ENCODE measurements at regions not wholly inside any gene's neighbourhood (a gene's known extent, or its start where the extent isn't known, plus 50 kb on each side); places are given as distances from the start of the nearest gene placed in this dataset.

DNA sequence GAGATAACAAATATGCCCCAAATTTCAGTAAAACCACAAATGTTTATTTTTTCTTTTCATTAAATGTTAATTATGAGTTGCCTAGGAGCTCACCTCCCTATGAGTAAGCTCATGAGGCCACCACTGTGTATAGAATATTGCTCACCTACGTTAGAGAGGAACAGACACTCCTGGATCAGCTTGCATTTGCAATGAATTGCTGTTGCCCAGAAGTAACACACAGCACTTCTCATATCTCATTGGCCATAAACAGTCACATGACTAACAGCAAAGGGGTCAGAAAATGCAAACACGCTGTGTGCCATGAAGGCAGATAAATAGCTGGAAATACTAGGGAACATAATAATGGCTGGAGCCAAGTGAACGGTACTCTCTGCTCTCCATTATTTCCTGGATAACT lies 89.0 kb upstream of the GALNT5 start:
- intact Hi-C loops (cut with micrococcal nuclease; ENCODE audit: unreplicated experiment): no loop called here
- H3K27me3 ChIP-seq (replicated peaks in 1 of 2; ENCODE audit: control insufficient read depth in 2 of 2, insufficient read depth in 2 of 2, low read length in 1 of 2): no peaks in the 10 kb centered on the region; a peak in 1 of 4 replicates
- no peaks in the 10 kb centered on the region for H4K20me1 ChIP-seq (ENCODE audit: control insufficient read depth, insufficient read depth)
- H2AFZ ChIP-seq (ENCODE audit: control insufficient read depth, low read depth, low read length): no peak overlapping the region
- BruUV-seq (replicated peaks): no TSS peak
- RAD21 ChIA-PET (ENCODE audit: unreplicated experiment): no interaction called here
- SMC1A ChIA-PET (ENCODE audit: uncharacterized antibody, unreplicated experiment): interaction anchor here (0.8 to 1.5 kb wide), 3 partner anchors 11 to 81 kb away, joined by 3 to 6 read pairs (median 3); no protein-coding TSS in a partner anchor
- in situ Hi-C loops (cut with MboI): no loop called here
- ATAC-seq (no peak), DNase-seq (ENCODE audit: low read depth, low spot score) (no peak), FAIRE-seq (no peak)
- CTCF ChIA-PET: interaction anchor here (1.0 to 2.1 kb wide), 2 partner anchors 25 to 114 kb away, joined by 3 to 9 read pairs; no protein-coding TSS in a partner anchor
- no peaks in the 10 kb centered on the region for H3K36me3 ChIP-seq (ENCODE audit: control insufficient read depth in 2 of 2, insufficient read depth in 2 of 2, low read length in 1 of 2)
- H3K27ac ChIP-seq (ENCODE audit: control insufficient read depth, insufficient read depth): no peak overlapping the region
- H3K4me1 ChIP-seq (ENCODE audit: control insufficient read depth, insufficient read depth, low read length): no peaks in the 10 kb centered on the region
- POLR2A ChIA-PET: interaction anchor here (1.0 kb wide), 1 partner anchor 24 kb away, joined by 3 read pairs; no protein-coding TSS in a partner anchor
- no peak overlapping the region for H3K4me3 ChIP-seq
- no peaks in the 10 kb centered on the region for H3K79me2 ChIP-seq (ENCODE audit: control insufficient read depth, insufficient read depth, low read length)
- no peaks in the 10 kb centered on the region; the same call in 1 of the 3 replicates for H3K9me3 ChIP-seq (replicated peaks; ENCODE audit: control insufficient read depth, insufficient read depth, low read length)
- TF ChIP-seq NFIC (IDR thresholded peaks at IDR 0.05; ENCODE audit: low read depth, low read length): no peak
- no peak for TF ChIP-seq BCL11A (IDR thresholded peaks at IDR 0.05; ENCODE audit: low read depth, low read length)
- TF ChIP-seq NFYB (IDR thresholded peaks at IDR 0.05; ENCODE audit: insufficient read depth, low read depth, low read length): no peak
- TF ChIP-seq PKNOX1 (IDR thresholded peaks at IDR 0.05): no peak
- no peak for TF ChIP-seq ZNF207 (IDR thresholded peaks at IDR 0.05; ENCODE audit: borderline replicate concordance)
- no peak for TF ChIP-seq NRF1 (conservative IDR thresholded peaks at IDR 0.05; ENCODE audit: low read depth, low read length)
- no peak for TF ChIP-seq MEF2B (IDR thresholded peaks at IDR 0.05; ENCODE audit: partially characterized antibody, poor library complexity, severe bottlenecking)
- TF ChIP-seq SIX5 (IDR thresholded peaks at IDR 0.05; ENCODE audit: low read depth, low read length, severe bottlenecking): no peak
- WGBS (ENCODE audit: insufficient coverage, insufficient replicate concordance, low lambda C conversion rate, missing lambda C conversion rate): 41% methylated on average over 3 of the region's 3 CpGs
- H3K9ac ChIP-seq (ENCODE audit: control insufficient read depth, insufficient read depth, low read length): no peak overlapping the region
- H3K4me2 ChIP-seq (ENCODE audit: control insufficient read depth, insufficient read depth): no peak overlapping the region
